ENCODE measurements at regions not wholly inside any gene's neighbourhood (a gene's known extent, or its start where the extent isn't known, plus 50 kb on each side); places are given as distances from the start of the nearest gene placed in this dataset.

GRCh38 chr2:223227338-223227737, 175.3 kb downstream of the KCNE4 start:
- H3K4me3 ChIP-seq, result no peak overlapping the region
- ATAC-seq (ENCODE audit: low FRiP score in 2 of 2) (no peak), DNase-seq (no peak)
- TF ChIP-seq POLR2AphosphoS5 (IDR thresholded peaks at IDR 0.05) (no peak), EP300 (IDR thresholded peaks at IDR 0.05) (no peak)
- 30 to 78% methylated on average over 2 of the region's 2 CpGs for WGBS, 2 donors
- no peaks in the 10 kb centered on the region for H3K27me3 ChIP-seq
- no peaks in the 10 kb centered on the region for H3K9me3 ChIP-seq
- H3K36me3 ChIP-seq, result no peaks in the 10 kb centered on the region
- no peak overlapping the region for H3K27ac ChIP-seq
- no peaks in the 10 kb centered on the region for H3K4me1 ChIP-seq

GRCh38 chr2:223228871-223229270, 176.9 kb downstream of the KCNE4 start:
- no peak for DNase-seq
- Histone ChIP-seq H3K36me3 (no peaks in the 10 kb centered on the region), H3K4me3 (no peak overlapping the region), H3K27me3 (no peaks in the 10 kb centered on the region), H3K4me1 (no peaks in the 10 kb centered on the region), H3K27ac (no peak overlapping the region), H3K9me3 (no peaks in the 10 kb centered on the region)
- ATAC-seq (ENCODE audit: low FRiP score in 2 of 2), result no peak
- TF ChIP-seq POLR2AphosphoS5 (IDR thresholded peaks at IDR 0.05) (no peak), POLR2A (IDR thresholded peaks at IDR 0.05) (no peak), EP300 (IDR thresholded peaks at IDR 0.05) (no peak)
- TF ChIP-seq, protein P1, sequence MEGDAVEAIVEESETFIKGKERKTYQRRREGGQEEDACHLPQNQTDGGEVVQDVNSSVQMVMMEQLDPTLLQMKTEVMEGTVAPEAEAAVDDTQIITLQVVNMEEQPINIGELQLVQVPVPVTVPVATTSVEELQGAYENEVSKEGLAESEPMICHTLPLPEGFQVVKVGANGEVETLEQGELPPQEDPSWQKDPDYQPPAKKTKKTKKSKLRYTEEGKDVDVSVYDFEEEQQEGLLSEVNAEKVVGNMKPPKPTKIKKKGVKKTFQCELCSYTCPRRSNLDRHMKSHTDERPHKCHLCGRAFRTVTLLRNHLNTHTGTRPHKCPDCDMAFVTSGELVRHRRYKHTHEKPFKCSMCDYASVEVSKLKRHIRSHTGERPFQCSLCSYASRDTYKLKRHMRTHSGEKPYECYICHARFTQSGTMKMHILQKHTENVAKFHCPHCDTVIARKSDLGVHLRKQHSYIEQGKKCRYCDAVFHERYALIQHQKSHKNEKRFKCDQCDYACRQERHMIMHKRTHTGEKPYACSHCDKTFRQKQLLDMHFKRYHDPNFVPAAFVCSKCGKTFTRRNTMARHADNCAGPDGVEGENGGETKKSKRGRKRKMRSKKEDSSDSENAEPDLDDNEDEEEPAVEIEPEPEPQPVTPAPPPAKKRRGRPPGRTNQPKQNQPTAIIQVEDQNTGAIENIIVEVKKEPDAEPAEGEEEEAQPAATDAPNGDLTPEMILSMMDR (IDR thresholded peaks at IDR 0.05), result no peak

DNA sequence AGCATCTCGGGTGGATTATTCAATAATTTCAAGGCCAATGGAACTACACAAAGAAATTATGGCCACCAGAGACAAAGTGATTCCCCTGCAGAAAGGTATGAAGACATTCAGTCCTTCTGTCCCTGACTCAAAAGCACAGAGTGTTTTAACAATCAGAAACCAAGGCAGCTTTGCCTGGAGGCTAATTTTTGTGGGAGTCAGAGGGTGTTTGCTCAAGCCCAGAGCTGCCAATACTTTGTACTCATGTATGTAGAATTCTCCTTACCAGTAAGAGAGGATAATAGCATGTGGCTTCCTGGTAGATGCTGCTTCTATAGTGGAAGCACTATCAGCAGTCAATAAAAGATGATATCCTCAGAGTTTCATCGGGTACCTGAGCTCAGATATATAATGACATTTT, 178.4 kb downstream of the KCNE4 start:
- Histone ChIP-seq H3K27me3 (no peaks in the 10 kb centered on the region), H3K4me1 (no peaks in the 10 kb centered on the region), H3K9me3 (no peaks in the 10 kb centered on the region), H3K4me3 (no peak overlapping the region), H3K27ac (no peak overlapping the region), H3K36me3 (no peaks in the 10 kb centered on the region)
- WGBS, 2 donors, result 73 to 81% methylated on average over 2 of the region's 2 CpGs
- no peak for TF ChIP-seq POLR2AphosphoS5 (IDR thresholded peaks at IDR 0.05)
- TF ChIP-seq POLR2A (IDR thresholded peaks at IDR 0.05), result no peak
- no peak for TF ChIP-seq EP300 (IDR thresholded peaks at IDR 0.05)
- TF ChIP-seq, protein P1 (IDR thresholded peaks at IDR 0.05), result no peak
- ATAC-seq (ENCODE audit: low FRiP score in 2 of 2), result no peak
- DNase-seq, result no peak

GRCh38 chr2:223232285-223232684, 180.3 kb downstream of the KCNE4 start:
- WGBS, 2 donors, result 57 to 67% methylated on average over 1 of the region's 1 CpG
- H3K36me3 ChIP-seq, result no peaks in the 10 kb centered on the region
- no peak for DNase-seq

DNA sequence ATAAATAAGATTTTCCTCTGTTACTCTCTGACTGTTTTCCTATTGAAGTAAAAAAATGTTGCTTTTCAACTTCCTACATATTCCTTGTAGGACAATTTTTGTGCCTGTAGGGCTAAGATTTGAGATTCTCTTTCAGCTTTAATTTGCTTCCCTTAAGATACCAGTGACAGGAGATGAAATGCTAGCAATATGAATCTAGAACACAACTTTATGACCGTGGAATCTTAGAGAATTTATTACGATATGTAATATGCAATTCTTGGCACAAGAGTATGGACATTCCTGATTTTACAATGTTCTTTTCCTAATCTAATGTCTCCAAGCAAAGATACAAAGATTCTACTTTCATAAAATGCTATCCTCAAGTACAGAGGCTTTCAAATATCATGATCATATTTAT, 180.9 kb downstream of the KCNE4 start:
- 81 to 88% methylated on average over 2 of the region's 2 CpGs for WGBS, 2 donors
- ATAC-seq (ENCODE audit: low FRiP score in 2 of 2) (no peak), DNase-seq (no peak)
- Histone ChIP-seq H3K9me3 (no peaks in the 10 kb centered on the region), H3K36me3 (no peaks in the 10 kb centered on the region), H3K27me3 (no peaks in the 10 kb centered on the region), H3K4me3 (no peak overlapping the region), H3K27ac (no peak overlapping the region), H3K4me1 (no peaks in the 10 kb centered on the region)
- TF ChIP-seq POLR2AphosphoS5 (IDR thresholded peaks at IDR 0.05) (no peak), POLR2A (IDR thresholded peaks at IDR 0.05) (no peak), EP300 (IDR thresholded peaks at IDR 0.05) (no peak)
- TF ChIP-seq, protein P1 (IDR thresholded peaks at IDR 0.05), result no peak

More at GRCh38 chr2:223232285-223232684, 180.3 kb downstream of the KCNE4 start:
- no peaks in the 10 kb centered on the region for H3K4me1 ChIP-seq
- no peak for ATAC-seq (ENCODE audit: low FRiP score in 2 of 2)
- no peaks in the 10 kb centered on the region for H3K27me3 ChIP-seq
- H3K4me3 ChIP-seq, result no peak overlapping the region
- no peaks in the 10 kb centered on the region for H3K9me3 ChIP-seq
- TF ChIP-seq EP300 (IDR thresholded peaks at IDR 0.05), result no peak
- no peak for TF ChIP-seq POLR2A (IDR thresholded peaks at IDR 0.05)
- H3K27ac ChIP-seq, result no peak overlapping the region

GRCh38 chr2:223235986-223236385, 184.0 kb downstream of the KCNE4 start:
- TF ChIP-seq POLR2AphosphoS5 (IDR thresholded peaks at IDR 0.05) (no peak), POLR2A (IDR thresholded peaks at IDR 0.05) (no peak)
- TF ChIP-seq, protein P1 (IDR thresholded peaks at IDR 0.05), result no peak
- Histone ChIP-seq H3K36me3 (no peaks in the 10 kb centered on the region), H3K27ac (no peak overlapping the region), H3K4me3 (no peak overlapping the region), H3K9me3 (no peaks in the 10 kb centered on the region), H3K27me3 (no peaks in the 10 kb centered on the region), H3K4me1 (no peaks in the 10 kb centered on the region)
- 75 to 77% methylated on average over 2 of the region's 2 CpGs for WGBS, 2 donors
- ATAC-seq (ENCODE audit: low FRiP score in 2 of 2) (no peak), DNase-seq (no peak)
